Nephron progenitor cell (in vitro differentiated cells): ENCODE measurements at regions not wholly inside any gene's neighbourhood (a gene's known extent, or its start where the extent isn't known, plus 50 kb on each side); places are given as distances from the start of the nearest gene placed in this dataset.

Experiments
- DNase-seq: peaks from one replicate; pipeline ENCODE4 v3.0.0; 2021
- H3K27ac Mint-ChIP-seq: 2 replicates; pipeline ENCODE4 v1.8.0; 2021; ENCODE audit warnings: mild to moderate bottlenecking, moderate library complexity, mixed read lengths
- H3K27me3 Mint-ChIP-seq: 2 replicates; pipeline ENCODE4 v1.8.0; 2021; ENCODE audit warnings: mild to moderate bottlenecking, low read depth, mixed read lengths; ENCODE audit not compliant: poor library complexity
- H3K36me3 Mint-ChIP-seq: 2 replicates; pipeline ENCODE4 v1.8.0; 2021; ENCODE audit warnings: low read depth, mixed read lengths
- H3K4me1 Mint-ChIP-seq: 2 replicates; pipeline ENCODE4 v1.8.0; 2021; ENCODE audit warnings: mixed read lengths
- H3K4me3 Mint-ChIP-seq: 2 replicates; pipeline ENCODE4 v1.8.0; 2021; ENCODE audit warnings: mild to moderate bottlenecking, moderate library complexity, mixed read lengths
- H3K9me3 Mint-ChIP-seq: 2 replicates; pipeline ENCODE4 v1.8.0; 2021; ENCODE audit warnings: mild to moderate bottlenecking, moderate library complexity, mixed read lengths
- CTCF ChIP-seq: fragments of 200-600 bp; sonication (generic); IDR thresholded peaks from 2 replicates; pipeline ENCODE4 v1.5.0; 2021; ENCODE audit warnings: antibody characterized with exemption

GRCh38 chr16:55047331-55047730 lies 116.7 kb downstream of the IRX5 start:
- peaks cover 10% of the 10 kb centered on the region for H3K4me1 Mint-ChIP-seq

GRCh38 chr16:55047903-55048497 lies 117.3 kb downstream of the IRX5 start:
- Mint-ChIP-seq H3K36me3 (no peaks in the 10 kb centered on the region), H3K4me3 (no peak overlapping the region), H3K9me3 (no peaks in the 10 kb centered on the region), H3K4me1 (peaks cover 10% of the 10 kb centered on the region), H3K27ac (peak overlapping the region; percentile 52), H3K27me3 (peaks cover 19% of the 10 kb centered on the region)
- no peak for TF ChIP-seq CTCF
- no peak for DNase-seq

More at GRCh38 chr16:55047331-55047730, 116.7 kb downstream of the IRX5 start:
- Mint-ChIP-seq H3K27me3 (peaks cover 19% of the 10 kb centered on the region), H3K36me3 (no peaks in the 10 kb centered on the region), H3K27ac (no peak overlapping the region), H3K9me3 (no peaks in the 10 kb centered on the region), H3K4me3 (no peak overlapping the region)
- DNase-seq: no peak
- no peak for TF ChIP-seq CTCF

- DNase-seq: no peak
- H3K4me1 Mint-ChIP-seq: peaks cover 10% of the 10 kb centered on the region
- no peak overlapping the region for H3K27ac Mint-ChIP-seq
- no peaks in the 10 kb centered on the region for H3K9me3 Mint-ChIP-seq
- peaks cover 19% of the 10 kb centered on the region for H3K27me3 Mint-ChIP-seq
- peak; percentile 7 for TF ChIP-seq CTCF
- no peak overlapping the region for H3K4me3 Mint-ChIP-seq
- no peaks in the 10 kb centered on the region for H3K36me3 Mint-ChIP-seq
Observed at GRCh38 chr16:55048745-55049144, 118.1 kb downstream of the IRX5 start.

GRCh38 chr16:55051571-55052347 lies 121.1 kb downstream of the IRX5 start:
- TF ChIP-seq CTCF: no peak
- peaks cover 10% of the 10 kb centered on the region for H3K9me3 Mint-ChIP-seq
- peaks cover 28% of the 10 kb centered on the region for H3K27me3 Mint-ChIP-seq
- DNase-seq: no peak
- H3K27ac Mint-ChIP-seq: no peak overlapping the region
- peaks cover 5% of the 10 kb centered on the region for H3K4me1 Mint-ChIP-seq
- H3K4me3 Mint-ChIP-seq: no peak overlapping the region
- H3K36me3 Mint-ChIP-seq: peaks cover 5% of the 10 kb centered on the region

GRCh38 chr16:55052348-55052734 lies 121.7 kb downstream of the IRX5 start:
- Mint-ChIP-seq H3K4me1 (peaks cover 11% of the 10 kb centered on the region), H3K27ac (no peak overlapping the region), H3K4me3 (no peak overlapping the region), H3K9me3 (peaks cover 10% of the 10 kb centered on the region), H3K36me3 (peaks cover 5% of the 10 kb centered on the region), H3K27me3 (peaks cover 30% of the 10 kb centered on the region)
- no peak for TF ChIP-seq CTCF
- no peak for DNase-seq
